Neuronal stem cell (in vitro differentiated cells): ENCODE measurements at regions not wholly inside any gene's neighbourhood (a gene's known extent, or its start where the extent isn't known, plus 50 kb on each side); places are given as distances from the start of the nearest gene placed in this dataset.

ENCODE experiments used
- DNase-seq: peaks from one replicate; pipeline ENCODE4 v3.0.0-alpha.2; 2013; ENCODE audit warnings: low spot score
- H2AFZ ChIP-seq: one replicate; pipeline ENCODE4 v1.6.1; 2013; ENCODE audit warnings: mild to moderate bottlenecking, low read length, inconsistent platforms
- H2AK5ac ChIP-seq: 2 replicates; pipeline ENCODE4 v1.6.1; 2013; ENCODE audit warnings: low read depth, mild to moderate bottlenecking, inconsistent platforms, low read length, moderate library complexity, mixed read lengths
- H2BK120ac ChIP-seq: 2 replicates; pipeline ENCODE4 v1.6.1; 2013; ENCODE audit warnings: low read depth, mild to moderate bottlenecking, inconsistent platforms, low read length, moderate library complexity, mixed read lengths
- H2BK12ac ChIP-seq: one replicate; pipeline ENCODE4 v1.6.1; 2013; ENCODE audit warnings: low read length, inconsistent platforms
- H2BK15ac ChIP-seq: 2 replicates; pipeline ENCODE4 v1.6.1; 2013; ENCODE audit warnings: mild to moderate bottlenecking, low read length, inconsistent platforms, mixed read lengths
- H2BK5ac ChIP-seq: one replicate; pipeline ENCODE4 v1.6.1; 2013; ENCODE audit warnings: inconsistent platforms, mild to moderate bottlenecking, low read length, moderate library complexity
- H3K14ac ChIP-seq: one replicate; pipeline ENCODE4 v1.6.1; 2013; ENCODE audit warnings: low read length, inconsistent platforms
- H3K18ac ChIP-seq: 2 replicates; pipeline ENCODE4 v1.6.1; 2013; ENCODE audit warnings: low read length, inconsistent platforms
- H3K23ac ChIP-seq: 2 replicates; pipeline ENCODE4 v1.6.1; 2013; ENCODE audit warnings: low read depth, mild to moderate bottlenecking, mixed read lengths, low read length, inconsistent platforms; ENCODE audit not compliant: poor library complexity
- H3K27ac ChIP-seq: replicated peaks from 3 replicates; pipeline ENCODE4 v1.5.1; 2013; ENCODE audit warnings: low read length, inconsistent platforms
- H3K27me3 ChIP-seq, 3 experiments: 2 replicates each; pipeline ENCODE4 v1.6.1; 2013; ENCODE audit warnings: low read length in 3 of 3, mild to moderate bottlenecking in 2 of 3, inconsistent platforms in 1 of 3, low read depth in 1 of 3, mixed read lengths in 1 of 3, moderate library complexity in 1 of 3; ENCODE audit not compliant: control insufficient read depth in 3 of 3, insufficient read depth in 3 of 3
- H3K36me3 ChIP-seq, 2 donors: replicated peaks in 1 of 2; 2 replicates each; pipeline ENCODE4 v1.6.1; 2013; ENCODE audit warnings: low read length in 2 of 2; ENCODE audit not compliant: control insufficient read depth in 2 of 2, insufficient read depth in 2 of 2
- H3K4ac ChIP-seq: 2 replicates; pipeline ENCODE4 v1.6.1; 2013; ENCODE audit warnings: inconsistent platforms, mild to moderate bottlenecking, low read length, moderate library complexity
- H3K4me1 ChIP-seq, 2 donors: 1 replicate in 1 of 2; 2 replicates in 1 of 2; pipeline ENCODE4 v1.6.1; 2013; ENCODE audit warnings: low read length in 2 of 2, low read depth in 1 of 2; ENCODE audit not compliant: control insufficient read depth in 2 of 2, insufficient read depth in 1 of 2
- H3K4me2 ChIP-seq: one replicate; pipeline ENCODE4 v1.6.1; 2013; ENCODE audit warnings: mild to moderate bottlenecking, low read length, inconsistent platforms; ENCODE audit not compliant: insufficient read depth, poor library complexity, severe bottlenecking
- H3K4me3 ChIP-seq, 2 donors: 2 replicates each; pipeline ENCODE4 v1.5.1; 2013; ENCODE audit warnings: low read length in 2 of 2, mild to moderate bottlenecking in 2 of 2, inconsistent platforms in 1 of 2, moderate library complexity in 1 of 2
- H3K79me1 ChIP-seq: one replicate; pipeline ENCODE4 v1.6.1; 2013; ENCODE audit warnings: low read depth, mild to moderate bottlenecking, inconsistent platforms, low read length, moderate library complexity
- H3K9ac ChIP-seq: one replicate; pipeline ENCODE4 v1.6.1; 2013; ENCODE audit warnings: mild to moderate bottlenecking, low read depth, low read length, inconsistent platforms; ENCODE audit not compliant: poor library complexity
- H3K9me3 ChIP-seq, 2 donors: replicated peaks in 1 of 2; 2 replicates each; pipeline versions ENCODE3 to v1.6.1; 2013; ENCODE audit warnings: low read length in 2 of 2, mild to moderate bottlenecking in 2 of 2, inconsistent platforms in 1 of 2, low read depth in 1 of 2, mixed read lengths in 1 of 2, moderate library complexity in 1 of 2; ENCODE audit not compliant: control insufficient read depth in 2 of 2, insufficient read depth in 1 of 2
- H4K8ac ChIP-seq: one replicate; pipeline ENCODE4 v1.6.1; 2013; ENCODE audit warnings: low read depth, mild to moderate bottlenecking, inconsistent platforms, low read length, moderate library complexity
- H4K91ac ChIP-seq: one replicate; pipeline ENCODE4 v1.6.1; 2013; ENCODE audit warnings: low read length, low read depth, mild to moderate bottlenecking, inconsistent platforms; ENCODE audit not compliant: poor library complexity
- WGBS, 2 donors: extraction: QIAGEN DNeasy Blood & Tissue Kit; methylation state at CpG; one replicate each; pipeline ENCODE4 v1.1.7; 2013; ENCODE audit warnings: missing lambda C conversion rate in 2 of 2, mixed read lengths in 1 of 2; ENCODE audit not compliant: insufficient read length in 2 of 2, insufficient replicate concordance in 1 of 2; ENCODE audit errors: extremely low coverage in 2 of 2; 5-methylcytosine and 5-hydroxymethylcytosine counted together

DNA sequence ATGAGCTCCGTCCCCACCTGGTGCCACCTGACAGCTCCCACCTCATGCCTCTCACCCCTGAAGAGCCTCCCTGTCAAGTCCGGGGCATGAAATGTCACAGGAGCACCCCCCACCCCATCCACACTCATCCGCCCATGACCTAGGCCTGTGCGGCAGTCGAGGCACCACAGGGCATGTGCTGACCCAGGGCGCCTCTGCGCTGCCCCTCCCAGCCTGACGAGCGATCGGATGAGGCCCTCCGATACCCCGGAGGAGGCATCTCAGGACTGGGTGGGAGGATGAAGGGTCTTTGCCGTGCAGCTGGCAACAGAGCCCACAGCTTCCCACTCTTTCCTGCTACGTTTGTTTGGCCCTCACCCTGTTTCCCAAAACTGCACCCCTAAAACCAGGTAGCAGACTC, 184.4 kb upstream of the TCERG1L start:
- no peak overlapping the region for H3K4me2 ChIP-seq
- no peak overlapping the region for H3K9ac ChIP-seq
- H2AK5ac ChIP-seq = peak overlapping the region; percentile 14
- no peak overlapping the region for H3K14ac ChIP-seq
- no peak overlapping the region for H2BK15ac ChIP-seq
- no peaks in the 10 kb centered on the region for H3K4me1 ChIP-seq
- H3K4me3 ChIP-seq = no peak overlapping the region
- H2AFZ ChIP-seq = no peak overlapping the region
- peak overlapping the region; percentile 17 for H3K18ac ChIP-seq
- H3K79me1 ChIP-seq = no peaks in the 10 kb centered on the region
- no peak overlapping the region for H3K27ac ChIP-seq
- no peak overlapping the region for H3K4ac ChIP-seq
- H3K36me3 ChIP-seq = no peaks in the 10 kb centered on the region
- no peak overlapping the region for H3K23ac ChIP-seq
- no peak overlapping the region for H4K91ac ChIP-seq
- no CpG with 5 or more reads among the region's 14 CpGs for WGBS, 2 donors
- no peak for DNase-seq
- no peak overlapping the region for H4K8ac ChIP-seq
- no peak overlapping the region for H2BK12ac ChIP-seq
- no peaks in the 10 kb centered on the region for H3K9me3 ChIP-seq
- no peak overlapping the region for H2BK120ac ChIP-seq
- H3K27me3 ChIP-seq = no peaks in the 10 kb centered on the region
- no peak overlapping the region for H2BK5ac ChIP-seq

DNA sequence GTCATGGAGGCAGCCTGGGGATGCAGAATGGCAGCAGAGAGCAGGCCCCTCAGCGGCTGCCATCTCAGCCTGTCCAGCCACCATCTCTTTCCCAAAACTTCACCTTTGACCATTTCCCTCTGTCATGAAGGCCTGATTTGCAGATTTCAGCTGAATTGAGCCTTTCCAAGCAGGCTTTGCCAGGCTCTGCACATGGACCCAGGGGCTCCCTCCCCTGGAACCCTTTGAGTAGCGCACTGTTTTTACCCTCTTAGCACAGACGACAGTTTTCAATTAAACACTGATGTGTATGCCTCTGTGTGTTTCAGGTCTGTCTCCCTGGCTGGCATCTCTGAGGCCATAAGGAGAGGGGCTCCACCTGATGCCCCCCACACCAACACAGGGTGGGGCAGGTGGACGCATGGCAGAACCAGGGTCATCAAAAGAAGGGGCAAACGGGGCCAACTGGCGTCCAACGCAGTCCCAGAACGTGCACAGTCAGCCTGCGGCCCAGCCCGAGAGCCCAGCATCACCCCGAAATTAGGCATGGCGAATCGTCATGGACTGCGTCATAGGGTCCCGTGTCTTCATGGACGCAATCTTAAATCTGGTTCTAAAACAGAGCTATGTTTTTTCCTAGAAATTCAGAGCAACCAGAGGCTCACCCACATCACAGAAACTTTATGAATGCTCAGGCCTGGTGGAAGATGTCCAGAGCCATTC, 185.0 kb upstream of the TCERG1L start:
- no peak overlapping the region for H3K4me3 ChIP-seq
- no peak overlapping the region for H2BK5ac ChIP-seq
- H2AK5ac ChIP-seq = no peak overlapping the region
- no peak overlapping the region for H3K14ac ChIP-seq
- H3K27me3 ChIP-seq = no peaks in the 10 kb centered on the region
- H3K9ac ChIP-seq = no peak overlapping the region
- H2BK12ac ChIP-seq = no peak overlapping the region
- no peak overlapping the region for H3K4ac ChIP-seq
- H3K23ac ChIP-seq = no peak overlapping the region
- no CpG with 5 or more reads among the region's 16 CpGs for WGBS, 2 donors
- no peaks in the 10 kb centered on the region for H3K36me3 ChIP-seq
- no peak overlapping the region for H3K27ac ChIP-seq
- no peak for DNase-seq
- H4K8ac ChIP-seq = no peak overlapping the region
- no peak overlapping the region for H3K18ac ChIP-seq
- H2BK15ac ChIP-seq = no peak overlapping the region
- no peaks in the 10 kb centered on the region for H3K4me1 ChIP-seq
- no peaks in the 10 kb centered on the region for H3K9me3 ChIP-seq
- no peak overlapping the region for H2BK120ac ChIP-seq
- no peak overlapping the region for H4K91ac ChIP-seq
- no peak overlapping the region for H2AFZ ChIP-seq
- H3K79me1 ChIP-seq = no peaks in the 10 kb centered on the region
- no peak overlapping the region for H3K4me2 ChIP-seq

- no peak overlapping the region for H3K4me2 ChIP-seq
- H3K14ac ChIP-seq = no peak overlapping the region
- H3K4me1 ChIP-seq = no peaks in the 10 kb centered on the region
- H4K8ac ChIP-seq = no peak overlapping the region
- H2BK120ac ChIP-seq = no peak overlapping the region
- no peak overlapping the region for H3K23ac ChIP-seq
- no peak overlapping the region for H2AFZ ChIP-seq
- H3K9me3 ChIP-seq = peaks cover 0 to 6% of the 10 kb centered on the region in 2 donors
- H3K9ac ChIP-seq = no peak overlapping the region
- H2BK15ac ChIP-seq = no peak overlapping the region
- H2BK12ac ChIP-seq = no peak overlapping the region
- H3K36me3 ChIP-seq = no peaks in the 10 kb centered on the region
- H3K27me3 ChIP-seq = no peaks in the 10 kb centered on the region
- no peak overlapping the region for H3K4ac ChIP-seq
- no peak for DNase-seq
- H4K91ac ChIP-seq = no peak overlapping the region
- no peak overlapping the region for H2AK5ac ChIP-seq
- H3K18ac ChIP-seq = no peak overlapping the region
- no peak overlapping the region for H3K27ac ChIP-seq
- no peak overlapping the region for H3K4me3 ChIP-seq
- WGBS, 2 donors = no CpG with 5 or more reads among the region's 3 CpGs
- no peaks in the 10 kb centered on the region for H3K79me1 ChIP-seq
- no peak overlapping the region for H2BK5ac ChIP-seq
Observed at GRCh38 chr10:131499566-131499965, 188.0 kb upstream of the TCERG1L start.

DNA sequence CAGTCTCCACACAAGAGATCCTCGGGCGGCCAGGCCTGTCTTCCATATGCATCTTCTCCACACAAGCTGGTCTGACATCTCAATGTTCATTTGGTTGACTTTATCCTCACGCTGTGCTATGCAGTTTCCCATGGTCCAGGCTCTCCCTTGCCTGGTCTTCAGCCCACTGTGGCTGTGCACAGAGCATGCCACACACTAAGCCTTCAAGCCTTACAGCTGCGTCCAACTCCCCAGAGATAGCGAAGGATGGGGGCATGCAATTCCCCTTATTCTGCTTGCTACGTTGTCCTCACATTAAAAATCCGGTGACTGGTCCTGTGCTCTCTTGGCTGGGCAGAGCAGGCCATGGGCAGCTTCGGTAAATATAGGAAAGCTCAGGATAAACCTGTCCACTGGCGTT, 188.7 kb upstream of the TCERG1L start:
- Histone ChIP-seq H2AK5ac (no peak overlapping the region), H4K8ac (no peak overlapping the region), H2BK15ac (no peak overlapping the region), H3K27me3 (no peaks in the 10 kb centered on the region), H3K14ac (no peak overlapping the region), H3K27ac (no peak overlapping the region), H2BK120ac (no peak overlapping the region), H3K18ac (no peak overlapping the region), H3K4me1 (no peaks in the 10 kb centered on the region), H3K4ac (no peak overlapping the region), H3K4me2 (no peak overlapping the region), H4K91ac (no peak overlapping the region), H2AFZ (no peak overlapping the region), H2BK12ac (no peak overlapping the region), H3K23ac (no peak overlapping the region), H3K9me3 (peaks cover 0 to 6% of the 10 kb centered on the region in 2 donors), H3K79me1 (no peaks in the 10 kb centered on the region), H3K9ac (no peak overlapping the region), H3K4me3 (no peak overlapping the region), H2BK5ac (no peak overlapping the region), H3K36me3 (no peaks in the 10 kb centered on the region)
- WGBS, 2 donors = no CpG with 5 or more reads among the region's 9 CpGs
- no peak for DNase-seq
